Posterior cingulate gyrus (tissue), 11 donors: ENCODE measurements at regions not wholly inside any gene's neighbourhood (a gene's known extent, or its start where the extent isn't known, plus 50 kb on each side); places are given as distances from the start of the nearest gene placed in this dataset.

ENCODE experiments used
- DNase-seq, 10 donors: peaks; one replicate each; pipeline versions ENCODE4 v3.0.0 to v3.0.0-alpha.2; 2020 to 2021; ENCODE audit warnings: mixed read lengths in 3 of 10
- intact Hi-C: fragments of 100-400 bp; cut with DNase I; formaldehyde crosslinking; loops from one replicate; pipeline ENCODE4 v1.15.1; 2023

- no peak for DNase-seq
- intact Hi-C loops: no loop called here
Observed at GRCh38 chr12:29996993-29997392, 213.3 kb upstream of the TMTC1 start.

- intact Hi-C loops: no loop called here
- DNase-seq: no peak
Observed at GRCh38 chr12:29992366-29992765, 208.6 kb upstream of the TMTC1 start.

- intact Hi-C loops: no loop called here
- DNase-seq: no peak
Observed at GRCh38 chr12:29991924-29992323, 208.2 kb upstream of the TMTC1 start.

GRCh38 chr12:29990971-29991370, 207.2 kb upstream of the TMTC1 start:
- intact Hi-C loops: no loop called here
- DNase-seq: no peak

GRCh38 chr12:29983851-29984250, 200.1 kb upstream of the TMTC1 start:
- no peak for DNase-seq
- intact Hi-C loops: no loop called here

GRCh38 chr12:29980304-29980703, 196.6 kb upstream of the TMTC1 start:
- intact Hi-C loops: no loop called here

GRCh38 chr12:29971446-29971845, 187.7 kb upstream of the TMTC1 start:
- intact Hi-C loops: no loop called here
- no peak for DNase-seq

More at GRCh38 chr12:29980304-29980703, 196.6 kb upstream of the TMTC1 start:
- no peak for DNase-seq

- no peak for DNase-seq
- intact Hi-C loops: no loop called here
Observed at GRCh38 chr12:29970501-29970900, 186.8 kb upstream of the TMTC1 start.

- no peak for DNase-seq
- intact Hi-C loops: no loop called here
Observed at GRCh38 chr12:29962276-29963035, 178.7 kb upstream of the TMTC1 start.

GRCh38 chr12:29961231-29961630, 177.5 kb upstream of the TMTC1 start:
- DNase-seq: no peak
- intact Hi-C loops: no loop called here

- intact Hi-C loops: no loop called here
- no peak for DNase-seq
Observed at GRCh38 chr12:29960122-29960521, 176.4 kb upstream of the TMTC1 start.

- no peak for DNase-seq
- intact Hi-C loops: no loop called here
Observed at GRCh38 chr12:29957835-29958234, 174.1 kb upstream of the TMTC1 start.

GRCh38 chr12:29945904-29946303, 162.2 kb upstream of the TMTC1 start:
- DNase-seq: no peak
- intact Hi-C loops: no loop called here

- intact Hi-C loops: no loop called here
- DNase-seq: no peak
Observed at GRCh38 chr12:29944269-29945000, 160.7 kb upstream of the TMTC1 start.

- intact Hi-C loops: no loop called here
- DNase-seq: no peak
Observed at GRCh38 chr12:29943683-29944082, 159.9 kb upstream of the TMTC1 start.

GRCh38 chr12:29940811-29941210, 157.1 kb upstream of the TMTC1 start:
- intact Hi-C loops: no loop called here
- DNase-seq: no peak

GRCh38 chr12:29930503-29930902, 146.8 kb upstream of the TMTC1 start:
- no peak for DNase-seq
- intact Hi-C loops: no loop called here

- no peak for DNase-seq
- intact Hi-C loops: no loop called here
Observed at GRCh38 chr12:29929295-29929694, 145.6 kb upstream of the TMTC1 start.

GRCh38 chr12:29921307-29921706, 137.6 kb upstream of the TMTC1 start:
- DNase-seq: no peak
- intact Hi-C loops: no loop called here

GRCh38 chr12:29908157-29908556, 124.4 kb upstream of the TMTC1 start:
- intact Hi-C loops: no loop called here
- no peak for DNase-seq

GRCh38 chr12:29907461-29907860, 123.7 kb upstream of the TMTC1 start:
- intact Hi-C loops: no loop called here
- no peak for DNase-seq

- DNase-seq: no peak
- intact Hi-C loops: no loop called here
Observed at GRCh38 chr12:29902043-29902442, 118.3 kb upstream of the TMTC1 start.
